Right lung (tissue), 2 donors: ENCODE measurements at regions not wholly inside any gene's neighbourhood (a gene's known extent, or its start where the extent isn't known, plus 50 kb on each side); places are given as distances from the start of the nearest gene placed in this dataset.
"Not testable (repeated sequence)": the region's sequence is repeated elsewhere in the genome, so short reads cannot be mapped to it uniquely, and the experiment has no call there.

Experiments used
- DNase-seq, 2 donors: peaks; one replicate each; pipeline ENCODE4 v3.0.0-alpha.2; 2013

- no peak for DNase-seq
Observed at GRCh38 chr13:88223958-88224357, 552.8 kb downstream of the SLITRK5 start.

GRCh38 chr13:88235441-88235840 is 564.3 kb downstream of the SLITRK5 start:
- no peak for DNase-seq

- DNase-seq: no peak
Observed at GRCh38 chr13:88246239-88246638, 575.1 kb downstream of the SLITRK5 start.

- no peak for DNase-seq
Observed at GRCh38 chr13:88248393-88248792, 577.2 kb downstream of the SLITRK5 start.

GRCh38 chr13:88257706-88258105 is 586.5 kb downstream of the SLITRK5 start:
- DNase-seq: no peak

GRCh38 chr13:88263808-88264207 is 592.6 kb downstream of the SLITRK5 start:
- no peak for DNase-seq

GRCh38 chr13:88281841-88282240 is 610.7 kb downstream of the SLITRK5 start:
- DNase-seq: no peak

GRCh38 chr13:88285329-88285728 is 614.2 kb downstream of the SLITRK5 start:
- no peak for DNase-seq

GRCh38 chr13:88288326-88288725 is 617.2 kb downstream of the SLITRK5 start:
- no peak for DNase-seq

GRCh38 chr13:88291731-88292130 is 620.6 kb downstream of the SLITRK5 start:
- not testable (repeated sequence) for DNase-seq

- no peak for DNase-seq
Observed at GRCh38 chr13:88294368-88294767, 623.2 kb downstream of the SLITRK5 start.

- DNase-seq: no peak
Observed at GRCh38 chr13:88303157-88303556, 632.0 kb downstream of the SLITRK5 start.

GRCh38 chr13:88303605-88304004 is 632.4 kb downstream of the SLITRK5 start:
- no peak for DNase-seq

GRCh38 chr13:88314496-88314895 is 643.3 kb downstream of the SLITRK5 start:
- DNase-seq: peak; percentile 7 to 9

GRCh38 chr13:88329066-88329465 is 657.9 kb downstream of the SLITRK5 start:
- DNase-seq: no peak

GRCh38 chr13:88339271-88339741 is 668.1 kb downstream of the SLITRK5 start:
- DNase-seq: no peak

- no peak for DNase-seq
Observed at GRCh38 chr13:88345171-88345847, 674.1 kb downstream of the SLITRK5 start.

- no peak for DNase-seq
Observed at GRCh38 chr13:88360761-88361160, 689.6 kb downstream of the SLITRK5 start.

GRCh38 chr13:88369866-88370265 is 698.7 kb downstream of the SLITRK5 start:
- DNase-seq: peak; percentile 10 to 17

GRCh38 chr13:88376760-88377388 is 705.7 kb downstream of the SLITRK5 start:
- no peak for DNase-seq

GRCh38 chr13:88377852-88378251 is 706.7 kb downstream of the SLITRK5 start:
- DNase-seq: no peak

- DNase-seq: no peak
Observed at GRCh38 chr13:88384542-88384941, 713.4 kb downstream of the SLITRK5 start.

GRCh38 chr13:88395804-88396203 is 724.6 kb downstream of the SLITRK5 start:
- no peak for DNase-seq

GRCh38 chr13:88411696-88412095 is 740.5 kb downstream of the SLITRK5 start:
- DNase-seq: no peak
